Neural progenitor cell (in vitro differentiated cells): ENCODE measurements at regions not wholly inside any gene's neighbourhood (a gene's known extent, or its start where the extent isn't known, plus 50 kb on each side); places are given as distances from the start of the nearest gene placed in this dataset.

Source experiments
- EZH2 ChIP-seq: fragments of 200-600 bp; sonication (generic); IDR thresholded peaks from 2 replicates; pipeline ENCODE4 v1.6.1; 2017; ENCODE audit warnings: antibody characterized with exemption, mild to moderate bottlenecking, moderate library complexity
- EZH2phosphoT487 ChIP-seq: fragments of 200-600 bp; sonication (generic); IDR thresholded peaks from 2 replicates; pipeline ENCODE4 v1.6.1; 2017; ENCODE audit warnings: antibody characterized with exemption
- TF ChIP-seq, protein P1 (sequence below): fragments of 200-600 bp; sonication (generic); IDR thresholded peaks from 2 replicates; pipeline ENCODE4 v1.5.1; 2017; ENCODE audit warnings: antibody characterized with exemption, mild to moderate bottlenecking

- TF ChIP-seq, protein P1, sequence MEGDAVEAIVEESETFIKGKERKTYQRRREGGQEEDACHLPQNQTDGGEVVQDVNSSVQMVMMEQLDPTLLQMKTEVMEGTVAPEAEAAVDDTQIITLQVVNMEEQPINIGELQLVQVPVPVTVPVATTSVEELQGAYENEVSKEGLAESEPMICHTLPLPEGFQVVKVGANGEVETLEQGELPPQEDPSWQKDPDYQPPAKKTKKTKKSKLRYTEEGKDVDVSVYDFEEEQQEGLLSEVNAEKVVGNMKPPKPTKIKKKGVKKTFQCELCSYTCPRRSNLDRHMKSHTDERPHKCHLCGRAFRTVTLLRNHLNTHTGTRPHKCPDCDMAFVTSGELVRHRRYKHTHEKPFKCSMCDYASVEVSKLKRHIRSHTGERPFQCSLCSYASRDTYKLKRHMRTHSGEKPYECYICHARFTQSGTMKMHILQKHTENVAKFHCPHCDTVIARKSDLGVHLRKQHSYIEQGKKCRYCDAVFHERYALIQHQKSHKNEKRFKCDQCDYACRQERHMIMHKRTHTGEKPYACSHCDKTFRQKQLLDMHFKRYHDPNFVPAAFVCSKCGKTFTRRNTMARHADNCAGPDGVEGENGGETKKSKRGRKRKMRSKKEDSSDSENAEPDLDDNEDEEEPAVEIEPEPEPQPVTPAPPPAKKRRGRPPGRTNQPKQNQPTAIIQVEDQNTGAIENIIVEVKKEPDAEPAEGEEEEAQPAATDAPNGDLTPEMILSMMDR, result no peak
- TF ChIP-seq EZH2 (no peak), EZH2phosphoT487 (no peak)
Observed at GRCh38 chr13:33535061-33535460, 249.5 kb upstream of the STARD13 start.
